Caco-2 (cell line): ENCODE measurements at regions not wholly inside any gene's neighbourhood (a gene's known extent, or its start where the extent isn't known, plus 50 kb on each side); places are given as distances from the start of the nearest gene placed in this dataset.

Experiments
- BruUV-seq: library from RNA; stranded (reverse); fragments of 400-500 nt; replicated peaks from 2 replicates; lab custom pipeline; 2021; lab: Mats Ljungman, UMichigan
- CTCF ChIA-PET: fragments of 300-600 bp; sonication (Branson Sonifier 250); formaldehyde crosslinking; loops from one replicate; lab custom pipeline; 2022; ENCODE audit warnings: antibody characterized with exemption; lab: Charles Lee
- POLR2A ChIA-PET: fragments of 300-600 bp; sonication (Branson Sonifier 250); formaldehyde crosslinking; loops from one replicate; lab custom pipeline; 2022; ENCODE audit warnings: antibody characterized with exemption; lab: Charles Lee
- DNase-seq, 2 experiments: peaks; one replicate each; pipeline versions ENCODE4 v3.0.0 to v3.0.0-alpha.2; 2020 to 2022
- H3K27me3 ChIP-seq: replicated peaks from 2 replicates; pipeline ENCODE4 v1.6.0; 2011; ENCODE audit warnings: low read length; ENCODE audit not compliant: control insufficient read depth, insufficient read depth
- H3K36me3 ChIP-seq: 2 replicates; pipeline ENCODE4 v1.5.1; 2011; ENCODE audit warnings: low read length; ENCODE audit not compliant: control insufficient read depth, insufficient read depth
- H3K4me1 ChIP-seq: fragments of 250-450 bp; sonication (Bioruptor Pico); 2 replicates; pipeline ENCODE4 v1.5.1; 2020; ENCODE audit warnings: mild to moderate bottlenecking
- H3K4me3 ChIP-seq: 2 replicates; pipeline ENCODE4 v1.5.1; 2011; ENCODE audit warnings: low read depth, mild to moderate bottlenecking, control low read depth, low read length
- H3K9me3 ChIP-seq: fragments of 250-450 bp; sonication (Bioruptor Pico); 2 replicates; pipeline ENCODE4 v1.5.1; 2020; ENCODE audit warnings: mild to moderate bottlenecking, moderate library complexity
- H3K27ac Mint-ChIP-seq: one replicate; pipeline ENCODE4 v1.8.0; 2022; ENCODE audit warnings: mixed read lengths; ENCODE audit not compliant: unreplicated experiment
- H3K27me3 Mint-ChIP-seq: one replicate; pipeline ENCODE4 v1.8.0; 2022; ENCODE audit warnings: mixed read lengths; ENCODE audit not compliant: insufficient read depth, unreplicated experiment
- H3K36me3 Mint-ChIP-seq: one replicate; pipeline ENCODE4 v1.8.0; 2022; ENCODE audit warnings: mild to moderate bottlenecking, mixed read lengths; ENCODE audit not compliant: insufficient read depth, unreplicated experiment
- H3K4me1 Mint-ChIP-seq: one replicate; pipeline ENCODE4 v1.8.0; 2022; ENCODE audit warnings: low read depth, mixed read lengths; ENCODE audit not compliant: unreplicated experiment
- H3K4me3 Mint-ChIP-seq: one replicate; pipeline ENCODE4 v1.8.0; 2022; ENCODE audit warnings: mild to moderate bottlenecking, moderate library complexity, mixed read lengths; ENCODE audit not compliant: unreplicated experiment
- H3K9me3 Mint-ChIP-seq: one replicate; pipeline ENCODE4 v1.8.0; 2022; ENCODE audit warnings: mixed read lengths; ENCODE audit not compliant: unreplicated experiment
- intact Hi-C: fragments of 100-400 bp; cut with micrococcal nuclease; formaldehyde crosslinking; loops from one replicate; pipeline ENCODE4 v1.10.0; 2022; ENCODE audit not compliant: unreplicated experiment
- TF ChIP-seq, protein P1 (sequence below), 2 experiments: fragments of 200-600 bp in 1 of 2; IDR thresholded peaks; 1 replicate in 1 of 2; 2 replicates in 1 of 2; pipeline versions ENCODE4 v1.5.1 to v1.8.0; 2011 to 2022; ENCODE audit warnings: antibody characterized with exemption in 1 of 2, control low read depth in 1 of 2, inconsistent platforms in 1 of 2, low read depth in 1 of 2, low read length in 1 of 2, mild to moderate bottlenecking in 1 of 2, moderate library complexity in 1 of 2; ENCODE audit not compliant: insufficient read depth in 1 of 2, severe bottlenecking in 1 of 2, unreplicated experiment in 1 of 2

DNA sequence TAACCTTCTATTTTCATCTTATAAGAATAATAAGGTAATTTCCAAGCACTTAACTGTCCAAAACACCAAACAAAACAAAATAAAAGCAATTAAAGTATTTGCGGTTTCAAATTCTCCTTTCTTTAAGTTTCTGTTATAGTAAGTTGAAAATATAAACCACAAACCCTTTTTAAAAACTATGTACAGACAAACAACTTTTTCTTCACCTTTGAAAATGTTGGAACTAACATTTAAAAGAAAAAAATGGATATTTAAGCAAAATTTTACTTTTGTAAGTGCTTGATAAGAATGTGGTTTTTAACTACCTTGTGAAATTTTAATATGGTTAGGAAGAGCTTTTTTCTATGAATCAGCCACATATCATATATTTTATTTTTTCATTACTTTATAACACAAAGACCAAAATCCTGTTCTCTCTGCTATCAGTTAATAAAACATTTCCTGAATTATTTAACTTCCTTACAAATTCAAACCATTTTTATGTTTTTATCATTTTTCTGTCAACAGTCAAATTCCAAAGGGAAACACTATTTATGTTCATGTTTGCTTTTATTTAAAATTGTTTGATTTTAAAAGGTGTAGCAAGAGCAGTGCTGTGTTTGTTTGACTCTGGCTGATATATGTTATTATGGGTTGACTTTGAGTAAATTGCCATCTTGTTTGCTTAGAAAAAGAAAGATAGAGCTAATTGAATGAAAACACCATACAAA is 554.1 kb upstream of the KLHL1 start:
- Mint-ChIP-seq H3K4me3 (no peak overlapping the region), H3K36me3 (no peaks in the 10 kb centered on the region), H3K9me3 (no peaks in the 10 kb centered on the region), H3K27ac (no peak overlapping the region), H3K27me3 (no peaks in the 10 kb centered on the region), H3K4me1 (no peaks in the 10 kb centered on the region)
- H3K4me1 ChIP-seq = no peaks in the 10 kb centered on the region
- ChIA-PET POLR2A (no interaction called here), CTCF (no interaction called here)
- H3K9me3 ChIP-seq = no peaks in the 10 kb centered on the region
- H3K36me3 ChIP-seq = no peaks in the 10 kb centered on the region
- H3K4me3 ChIP-seq = no peak overlapping the region
- TF ChIP-seq, protein P1, sequence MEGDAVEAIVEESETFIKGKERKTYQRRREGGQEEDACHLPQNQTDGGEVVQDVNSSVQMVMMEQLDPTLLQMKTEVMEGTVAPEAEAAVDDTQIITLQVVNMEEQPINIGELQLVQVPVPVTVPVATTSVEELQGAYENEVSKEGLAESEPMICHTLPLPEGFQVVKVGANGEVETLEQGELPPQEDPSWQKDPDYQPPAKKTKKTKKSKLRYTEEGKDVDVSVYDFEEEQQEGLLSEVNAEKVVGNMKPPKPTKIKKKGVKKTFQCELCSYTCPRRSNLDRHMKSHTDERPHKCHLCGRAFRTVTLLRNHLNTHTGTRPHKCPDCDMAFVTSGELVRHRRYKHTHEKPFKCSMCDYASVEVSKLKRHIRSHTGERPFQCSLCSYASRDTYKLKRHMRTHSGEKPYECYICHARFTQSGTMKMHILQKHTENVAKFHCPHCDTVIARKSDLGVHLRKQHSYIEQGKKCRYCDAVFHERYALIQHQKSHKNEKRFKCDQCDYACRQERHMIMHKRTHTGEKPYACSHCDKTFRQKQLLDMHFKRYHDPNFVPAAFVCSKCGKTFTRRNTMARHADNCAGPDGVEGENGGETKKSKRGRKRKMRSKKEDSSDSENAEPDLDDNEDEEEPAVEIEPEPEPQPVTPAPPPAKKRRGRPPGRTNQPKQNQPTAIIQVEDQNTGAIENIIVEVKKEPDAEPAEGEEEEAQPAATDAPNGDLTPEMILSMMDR (IDR thresholded peaks at IDR 0.05; ENCODE audit: insufficient read depth in 1 of 2, low read depth in 1 of 2, low read length in 1 of 2, severe bottlenecking in 1 of 2, unreplicated experiment in 1 of 2) = no peak
- H3K27me3 ChIP-seq = no peaks in the 10 kb centered on the region
- BruUV-seq = no TSS peak
- intact Hi-C loops = no loop called here
- DNase-seq = no peak

DNA sequence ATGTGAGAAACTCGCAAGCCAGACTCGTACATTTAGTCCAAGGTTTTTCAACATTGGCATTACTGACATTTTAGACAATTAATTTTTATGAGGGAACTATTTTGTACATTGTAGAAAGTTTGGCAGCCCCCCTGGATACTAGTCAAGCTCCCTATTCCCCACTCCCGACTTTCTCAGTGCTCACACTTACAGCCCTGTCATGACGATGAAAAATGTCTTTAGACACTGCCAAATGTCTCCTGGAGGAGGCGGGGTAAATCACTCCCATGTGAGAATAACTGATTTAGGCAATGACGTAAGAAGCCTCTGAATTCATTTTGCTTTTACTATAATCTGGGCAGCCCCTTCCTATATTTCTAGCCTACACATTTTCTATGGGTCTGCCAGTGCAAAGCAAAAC is 535.8 kb upstream of the KLHL1 start:
- Mint-ChIP-seq H3K27ac (no peak overlapping the region), H3K4me1 (no peaks in the 10 kb centered on the region), H3K4me3 (no peak overlapping the region), H3K9me3 (no peaks in the 10 kb centered on the region), H3K27me3 (no peaks in the 10 kb centered on the region), H3K36me3 (no peaks in the 10 kb centered on the region)
- Histone ChIP-seq H3K27me3 (no peaks in the 10 kb centered on the region), H3K36me3 (no peaks in the 10 kb centered on the region), H3K4me1 (no peaks in the 10 kb centered on the region), H3K4me3 (no peak overlapping the region), H3K9me3 (no peaks in the 10 kb centered on the region)
- intact Hi-C loops = no loop called here
- DNase-seq = no peak
- ChIA-PET POLR2A (no interaction called here), CTCF (no interaction called here)
- BruUV-seq = no TSS peak
- TF ChIP-seq, protein P1 (IDR thresholded peaks at IDR 0.05; ENCODE audit: insufficient read depth in 1 of 2, low read depth in 1 of 2, low read length in 1 of 2, severe bottlenecking in 1 of 2, unreplicated experiment in 1 of 2) = no peak

DNA sequence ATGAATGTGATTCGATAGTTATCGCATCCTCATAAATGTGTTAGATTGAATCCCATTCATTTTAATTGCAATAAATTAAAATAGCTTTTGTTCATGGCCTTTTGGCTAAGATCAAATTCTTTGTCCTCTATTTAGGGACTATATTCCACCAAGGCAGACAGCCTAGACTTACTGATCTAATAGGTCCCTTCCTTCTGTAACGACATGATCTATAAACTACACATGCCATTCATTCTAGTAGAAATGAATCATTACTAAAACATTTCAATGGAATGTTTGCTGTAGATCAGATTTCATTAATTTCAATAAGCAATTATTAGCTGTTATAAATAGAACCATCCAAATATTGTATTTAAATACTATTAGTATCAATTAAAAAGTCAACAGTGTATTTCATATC is 526.6 kb upstream of the KLHL1 start:
- DNase-seq = no peak
- Histone ChIP-seq H3K4me3 (no peak overlapping the region), H3K4me1 (no peaks in the 10 kb centered on the region), H3K27me3 (no peaks in the 10 kb centered on the region), H3K36me3 (no peaks in the 10 kb centered on the region), H3K9me3 (no peaks in the 10 kb centered on the region)
- ChIA-PET POLR2A (no interaction called here), CTCF (no interaction called here)
- no peaks in the 10 kb centered on the region for H3K4me1 Mint-ChIP-seq
- intact Hi-C loops = no loop called here
- H3K4me3 Mint-ChIP-seq = no peak overlapping the region
- no peaks in the 10 kb centered on the region for H3K36me3 Mint-ChIP-seq
- peaks cover 2% of the 10 kb centered on the region for H3K27me3 Mint-ChIP-seq
- BruUV-seq = no TSS peak
- no peak overlapping the region for H3K27ac Mint-ChIP-seq
- H3K9me3 Mint-ChIP-seq = no peaks in the 10 kb centered on the region
- TF ChIP-seq, protein P1 (IDR thresholded peaks at IDR 0.05; ENCODE audit: insufficient read depth in 1 of 2, low read depth in 1 of 2, low read length in 1 of 2, severe bottlenecking in 1 of 2, unreplicated experiment in 1 of 2) = no peak
